HG03469 (cell line): ENCODE measurements at regions not wholly inside any gene's neighbourhood (a gene's known extent, or its start where the extent isn't known, plus 50 kb on each side); places are given as distances from the start of the nearest gene placed in this dataset.

Experiments
- ATAC-seq: cut with Tn5 transposase; IDR thresholded peaks from one replicate; pipeline ENCODE4 v1.9.1; 2021; ENCODE audit warnings: mild to moderate bottlenecking, moderate library complexity, moderate number of reproducible peaks; ENCODE audit not compliant: unreplicated experiment

GRCh38 chr3:72336821-72337479 is 511.3 kb downstream of the SHQ1 start:
- no peak for ATAC-seq

GRCh38 chr3:72336114-72336651 is 512.1 kb downstream of the SHQ1 start:
- no peak for ATAC-seq

GRCh38 chr3:72335458-72336095 is 512.7 kb downstream of the SHQ1 start:
- ATAC-seq, result no peak

GRCh38 chr3:72334681-72335457 is 513.4 kb downstream of the SHQ1 start:
- no peak for ATAC-seq

- ATAC-seq, result no peak
These were observed 515.6 kb downstream of the SHQ1 start for GRCh38 chr3:72332689-72333088.

- ATAC-seq, result no peak
These were observed 516.2 kb downstream of the SHQ1 start for GRCh38 chr3:72332036-72332435.

- no peak for ATAC-seq
These were observed 517.2 kb downstream of the SHQ1 start for GRCh38 chr3:72331076-72331475.

- ATAC-seq, result no peak
These were observed 518.9 kb downstream of the SHQ1 start for GRCh38 chr3:72329354-72329753.

GRCh38 chr3:72328755-72329277 is 519.4 kb downstream of the SHQ1 start:
- no peak for ATAC-seq

GRCh38 chr3:72327008-72327407 is 521.2 kb downstream of the SHQ1 start:
- ATAC-seq, result no peak

- no peak for ATAC-seq
These were observed 523.9 kb downstream of the SHQ1 start for GRCh38 chr3:72324253-72324811.

GRCh38 chr3:72323773-72324172 is 524.5 kb downstream of the SHQ1 start:
- ATAC-seq, result no peak

- ATAC-seq, result no peak
These were observed 525.8 kb downstream of the SHQ1 start for GRCh38 chr3:72322264-72322976.

GRCh38 chr3:72320955-72321303 is 527.3 kb downstream of the SHQ1 start:
- no peak for ATAC-seq

GRCh38 chr3:72320095-72320954 is 527.9 kb downstream of the SHQ1 start:
- no peak for ATAC-seq

GRCh38 chr3:72319194-72320094 is 528.8 kb downstream of the SHQ1 start:
- no peak for ATAC-seq

GRCh38 chr3:72318504-72319193 is 529.6 kb downstream of the SHQ1 start:
- no peak for ATAC-seq

- ATAC-seq, result no peak
These were observed 530.8 kb downstream of the SHQ1 start for GRCh38 chr3:72317491-72317890.
